DND-41 (cell line): ENCODE measurements at regions not wholly inside any gene's neighbourhood (a gene's known extent, or its start where the extent isn't known, plus 50 kb on each side); places are given as distances from the start of the nearest gene placed in this dataset.

ENCODE experiments used
- ATAC-seq: fragments of 200-7000 bp; cut with Tn5 transposase; 3 replicates; pipeline ENCODE4 v1.9.1; 2021; ENCODE audit warnings: low read depth; ENCODE audit not compliant: insufficient read depth
- DNase-seq: peaks from one replicate; pipeline ENCODE4 v3.0.0-alpha.2; 2020
- H2AFZ ChIP-seq: 2 replicates; pipeline ENCODE4 v1.6.0; 2012; ENCODE audit warnings: low read depth, low read length
- H3K27ac ChIP-seq: 2 replicates; pipeline ENCODE4 v1.5.1; 2012; ENCODE audit warnings: low read length, inconsistent platforms
- H3K27me3 ChIP-seq: fragments of 200-600 bp; sonication (generic); 2 replicates; pipeline ENCODE4 v1.6.0; 2012; ENCODE audit warnings: low read length, mild to moderate bottlenecking, inconsistent platforms; ENCODE audit not compliant: insufficient read depth, poor library complexity
- H3K36me3 ChIP-seq: 2 replicates; pipeline ENCODE4 v1.5.1; 2012; ENCODE audit warnings: low read length, inconsistent platforms; ENCODE audit not compliant: insufficient read depth
- H3K4me1 ChIP-seq: 2 replicates; pipeline ENCODE4 v1.5.1; 2012; ENCODE audit warnings: mild to moderate bottlenecking, low read length; ENCODE audit not compliant: insufficient read depth
- H3K4me2 ChIP-seq: 2 replicates; pipeline ENCODE4 v1.6.0; 2012; ENCODE audit warnings: mild to moderate bottlenecking, moderate library complexity, low read length, inconsistent platforms; ENCODE audit not compliant: insufficient read depth
- H3K4me3 ChIP-seq, 2 experiments: fragments of 200-600 bp in 1 of 2; shearing (Covaris generic) in 1 of 2; 2 replicates each; pipeline ENCODE4 v1.5.1; 2012 to 2016; ENCODE audit warnings: inconsistent platforms in 2 of 2, low read length in 2 of 2, mild to moderate bottlenecking in 2 of 2, low read depth in 1 of 2, moderate library complexity in 1 of 2
- H3K79me2 ChIP-seq: 2 replicates; pipeline ENCODE4 v1.6.0; 2012; ENCODE audit warnings: low read length, inconsistent platforms; ENCODE audit not compliant: insufficient read depth
- H3K9ac ChIP-seq: 2 replicates; pipeline ENCODE4 v1.6.0; 2012; ENCODE audit warnings: low read depth, mild to moderate bottlenecking, inconsistent platforms, low read length, moderate library complexity
- H3K9me3 ChIP-seq: 2 replicates; pipeline ENCODE4 v1.5.1; 2012; ENCODE audit warnings: low read length, moderate library complexity, mild to moderate bottlenecking, inconsistent platforms; ENCODE audit not compliant: insufficient read depth, severe bottlenecking
- H4K20me1 ChIP-seq: 2 replicates; pipeline ENCODE4 v1.6.0; 2012; ENCODE audit warnings: low read length; ENCODE audit not compliant: insufficient read depth
- CTCF ChIP-seq: IDR thresholded peaks from 2 replicates; pipeline ENCODE4 v1.5.1; 2012; ENCODE audit warnings: borderline replicate concordance, low read length, moderate library complexity, mild to moderate bottlenecking; ENCODE audit not compliant: poor library complexity, severe bottlenecking; ENCODE audit errors: extremely low read depth
- EZH2 ChIP-seq: IDR thresholded peaks from 3 replicates; pipeline ENCODE4 v1.6.1; 2012; ENCODE audit warnings: borderline replicate concordance, low read depth, mild to moderate bottlenecking, moderate library complexity, low read length, inconsistent platforms; ENCODE audit not compliant: severe bottlenecking

- Histone ChIP-seq H3K36me3 (no peaks in the 10 kb centered on the region), H2AFZ (no peak overlapping the region), H3K4me1 (no peaks in the 10 kb centered on the region), H3K79me2 (no peaks in the 10 kb centered on the region), H3K4me3 (no peak overlapping the region), H3K27ac (no peak overlapping the region), H3K9me3 (no peaks in the 10 kb centered on the region), H3K4me2 (no peak overlapping the region), H3K27me3 (no peaks in the 10 kb centered on the region), H3K9ac (no peak overlapping the region), H4K20me1 (no peaks in the 10 kb centered on the region)
- DNase-seq = no peak
- TF ChIP-seq CTCF = no peak
- no peak for TF ChIP-seq EZH2
- no peak for ATAC-seq
Measured at GRCh38 chr13:76523740-76524340, 362.4 kb downstream of the KCTD12 start.

DNA sequence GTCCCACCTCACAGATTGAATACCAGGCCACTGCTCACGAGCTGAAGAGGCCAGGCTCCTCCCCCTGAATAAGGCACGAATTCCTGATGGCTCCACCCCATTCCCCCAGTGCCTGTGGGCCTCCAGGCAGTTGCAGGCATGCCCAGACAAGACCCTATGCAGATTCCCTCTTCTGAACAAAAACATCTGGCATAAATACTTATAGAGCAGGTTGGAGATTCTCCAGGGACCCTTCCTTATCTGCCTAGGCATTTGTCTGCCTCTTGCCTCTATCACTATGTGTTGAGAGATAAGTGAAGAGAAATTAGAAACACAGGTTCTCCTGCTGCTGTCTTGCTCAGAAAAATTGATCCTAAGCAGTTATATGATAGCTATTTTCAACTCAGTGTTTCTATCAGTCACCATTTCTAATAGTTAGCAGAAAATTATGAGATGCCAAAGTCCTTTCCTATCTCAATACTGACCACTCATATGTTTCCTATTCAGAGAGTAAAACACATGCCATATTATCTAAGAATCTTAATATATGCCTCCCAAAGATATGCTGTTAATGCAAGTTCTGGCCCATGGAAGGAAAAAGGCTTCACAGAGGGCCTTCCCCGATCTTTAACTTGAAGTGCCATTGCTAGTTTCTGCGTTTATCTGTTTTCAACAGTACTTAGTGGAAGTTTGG is 364.0 kb downstream of the KCTD12 start:
- Histone ChIP-seq H3K36me3 (no peaks in the 10 kb centered on the region), H2AFZ (no peak overlapping the region), H3K4me3 (no peak overlapping the region), H3K4me2 (no peak overlapping the region), H3K9me3 (no peaks in the 10 kb centered on the region), H3K27ac (no peak overlapping the region), H3K4me1 (no peaks in the 10 kb centered on the region), H3K9ac (no peak overlapping the region), H3K27me3 (no peaks in the 10 kb centered on the region), H3K79me2 (no peaks in the 10 kb centered on the region), H4K20me1 (no peaks in the 10 kb centered on the region)
- DNase-seq = no peak
- ATAC-seq = no peak
- TF ChIP-seq CTCF = no peak
- no peak for TF ChIP-seq EZH2

- Histone ChIP-seq H3K9me3 (no peaks in the 10 kb centered on the region), H3K27me3 (no peaks in the 10 kb centered on the region), H3K9ac (no peak overlapping the region), H2AFZ (no peak overlapping the region), H4K20me1 (no peaks in the 10 kb centered on the region), H3K36me3 (no peaks in the 10 kb centered on the region), H3K27ac (no peak overlapping the region), H3K79me2 (no peaks in the 10 kb centered on the region), H3K4me2 (no peak overlapping the region), H3K4me1 (no peaks in the 10 kb centered on the region), H3K4me3 (no peak overlapping the region)
- TF ChIP-seq CTCF = no peak
- no peak for TF ChIP-seq EZH2
- ATAC-seq = no peak
- no peak for DNase-seq
Measured at GRCh38 chr13:76519685-76520084, 366.5 kb downstream of the KCTD12 start.
